Right lung (tissue), 2 donors: ENCODE measurements at regions not wholly inside any gene's neighbourhood (a gene's known extent, or its start where the extent isn't known, plus 50 kb on each side); places are given as distances from the start of the nearest gene placed in this dataset.

Experiments used
- DNase-seq, 2 donors: peaks; one replicate each; pipeline ENCODE4 v3.0.0-alpha.2; 2013

DNA sequence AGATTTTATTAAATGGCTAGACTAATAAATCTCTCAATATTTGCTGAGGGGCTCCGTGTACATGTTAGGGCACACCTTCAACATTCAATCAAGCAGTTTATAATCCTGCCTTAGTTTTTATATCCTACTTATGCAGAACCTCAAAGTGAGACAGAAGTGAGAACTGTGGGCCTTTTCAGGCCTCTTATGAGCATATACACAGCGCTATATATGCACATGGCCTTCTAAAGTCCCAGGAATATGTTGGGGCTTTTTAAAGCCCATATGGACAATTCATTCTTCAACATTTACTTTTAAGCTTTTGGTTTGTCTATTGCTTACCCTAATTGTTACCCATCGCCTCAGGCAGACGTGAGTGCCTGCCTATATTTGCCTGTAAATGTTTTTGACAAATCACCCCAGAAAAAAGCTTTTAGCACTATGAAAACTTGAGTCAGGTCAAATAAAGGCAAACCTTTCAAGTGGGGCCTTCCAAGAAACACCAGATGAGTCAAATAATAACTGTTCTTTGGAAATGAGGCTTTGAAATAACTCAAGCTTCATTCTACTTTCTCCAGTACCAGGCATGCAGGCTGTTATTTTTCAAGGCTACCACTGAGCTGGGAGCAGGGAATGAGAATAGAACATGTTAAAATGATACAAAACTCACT lies 58.2 kb downstream of the ESM1 start:
- DNase-seq = no peak

DNA sequence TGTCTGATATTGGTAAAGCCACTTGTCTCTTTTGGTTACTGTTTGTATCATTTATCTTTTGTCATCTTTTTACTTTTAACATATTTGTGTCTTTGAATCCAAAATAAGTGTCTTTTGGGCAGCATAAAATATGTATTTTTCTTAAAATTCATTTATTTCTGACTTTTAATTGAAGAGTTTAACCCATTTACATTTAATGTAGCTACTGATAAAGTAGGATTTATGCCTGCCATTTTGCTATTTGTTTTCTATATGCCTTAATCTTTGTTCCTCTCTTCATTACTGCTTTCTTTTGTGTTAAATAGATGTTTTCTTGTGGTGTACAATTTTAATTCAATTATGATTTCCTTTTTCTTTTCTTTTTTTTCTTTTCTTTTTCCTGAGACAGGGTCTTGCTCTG lies 60.9 kb downstream of the ESM1 start:
- no peak for DNase-seq

DNA sequence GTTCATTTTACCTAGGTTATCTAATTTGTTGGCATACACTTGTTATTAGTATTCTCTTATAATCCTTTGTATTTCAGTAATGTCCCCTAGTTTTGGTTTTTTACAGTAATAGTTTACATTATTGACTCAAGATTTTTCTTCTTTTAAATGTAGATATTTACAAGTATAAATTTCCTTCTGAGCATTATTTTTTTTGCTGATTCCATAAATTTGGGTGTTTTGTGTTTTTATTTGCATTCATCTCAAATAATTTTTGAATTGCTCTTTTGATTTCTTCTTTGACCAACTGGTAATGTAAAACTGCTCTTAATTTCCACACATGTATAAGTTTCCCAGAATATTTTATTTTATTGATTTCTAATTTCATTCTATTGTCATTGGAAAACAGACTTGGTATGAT lies 68.1 kb downstream of the ESM1 start:
- DNase-seq = no peak

DNA sequence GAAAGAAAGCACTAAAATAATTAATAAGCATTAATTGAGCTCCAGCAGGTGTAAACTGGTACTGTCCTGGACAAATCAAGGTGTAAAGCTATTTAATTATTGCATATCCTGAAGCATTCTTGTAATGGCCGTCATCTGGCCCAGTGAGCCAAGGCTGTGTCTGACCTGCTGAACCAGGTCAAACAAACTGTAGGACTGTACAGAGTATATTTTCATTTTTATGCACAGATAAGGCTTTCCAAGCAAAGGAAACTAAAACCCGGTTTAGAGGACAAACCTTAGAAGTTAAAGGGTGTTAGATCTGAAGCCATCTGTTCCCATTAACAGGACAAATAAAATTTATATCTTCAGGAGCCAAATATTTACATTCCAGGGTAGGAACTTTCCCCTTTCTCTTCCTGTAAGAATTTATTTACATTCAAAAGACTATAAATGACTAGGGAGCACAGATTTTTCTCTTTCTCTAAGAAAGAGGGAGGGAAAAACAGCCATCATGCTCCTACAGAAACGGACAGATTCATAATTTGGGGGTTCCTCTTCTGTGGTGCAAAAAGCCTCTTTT lies 69.8 kb downstream of the ESM1 start:
- DNase-seq = no peak

DNA sequence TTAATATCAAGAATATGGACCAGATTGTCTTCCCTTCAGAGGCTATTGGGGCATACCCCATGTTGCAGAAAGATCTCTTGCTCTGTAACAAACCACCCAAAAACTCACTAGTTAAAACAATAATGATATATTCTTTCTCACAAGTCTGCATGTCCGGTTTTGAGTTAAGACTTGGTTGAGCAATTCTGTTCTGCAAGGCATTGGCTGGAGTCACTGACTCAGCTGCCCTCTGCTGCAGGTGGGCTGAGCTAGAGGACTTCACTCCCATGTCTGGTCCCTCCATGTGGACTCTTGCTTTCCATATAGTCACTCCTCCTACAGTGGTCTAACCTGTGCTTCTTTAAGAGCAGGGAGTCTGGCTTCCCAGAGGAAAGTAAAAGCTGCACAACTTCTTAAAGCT lies 73.4 kb downstream of the ESM1 start:
- DNase-seq = no peak

DNA sequence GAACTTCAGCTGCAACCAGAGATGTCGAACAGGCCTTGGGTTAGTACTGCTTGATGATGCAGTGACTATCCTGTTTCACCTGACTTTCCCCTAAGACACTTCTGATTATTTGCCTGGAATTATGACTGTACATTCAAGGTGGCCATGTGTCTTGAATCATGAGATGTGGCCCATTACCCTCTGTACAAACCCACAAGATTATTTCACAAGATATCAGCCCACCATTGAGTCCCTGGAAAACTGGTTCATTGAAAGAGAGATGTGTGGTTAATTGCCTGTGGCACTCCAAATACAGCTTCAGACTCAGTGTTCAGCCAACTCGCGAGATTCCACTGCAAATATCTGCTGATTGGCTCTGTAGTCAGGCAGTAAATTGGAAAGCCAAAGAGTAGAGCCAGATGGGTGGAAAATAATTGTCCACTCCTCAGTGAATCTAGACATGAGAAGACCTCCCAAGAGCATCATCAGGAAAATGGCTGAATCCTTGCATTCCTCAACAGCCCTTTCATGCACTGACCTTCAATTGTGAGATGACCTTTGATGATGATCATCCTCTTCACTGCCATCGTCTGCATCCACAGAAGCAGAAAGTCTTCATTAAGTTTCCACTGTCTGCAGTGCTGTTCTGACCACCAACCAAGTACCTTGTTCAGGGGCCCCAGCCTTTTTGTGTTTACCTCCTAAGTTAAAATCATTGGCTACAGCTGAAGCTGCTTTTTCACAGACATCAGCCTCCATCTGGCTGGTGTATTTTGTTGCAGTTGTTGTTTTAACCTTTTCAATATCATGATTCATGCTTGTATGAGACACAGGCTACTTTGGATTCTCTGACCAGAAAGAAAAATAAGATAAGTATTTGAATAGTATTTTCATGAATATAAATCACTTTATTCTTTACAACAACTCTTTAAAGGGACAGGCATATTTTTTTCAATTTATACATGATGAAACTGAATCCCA lies 75.2 kb downstream of the ESM1 start:
- DNase-seq = no peak

DNA sequence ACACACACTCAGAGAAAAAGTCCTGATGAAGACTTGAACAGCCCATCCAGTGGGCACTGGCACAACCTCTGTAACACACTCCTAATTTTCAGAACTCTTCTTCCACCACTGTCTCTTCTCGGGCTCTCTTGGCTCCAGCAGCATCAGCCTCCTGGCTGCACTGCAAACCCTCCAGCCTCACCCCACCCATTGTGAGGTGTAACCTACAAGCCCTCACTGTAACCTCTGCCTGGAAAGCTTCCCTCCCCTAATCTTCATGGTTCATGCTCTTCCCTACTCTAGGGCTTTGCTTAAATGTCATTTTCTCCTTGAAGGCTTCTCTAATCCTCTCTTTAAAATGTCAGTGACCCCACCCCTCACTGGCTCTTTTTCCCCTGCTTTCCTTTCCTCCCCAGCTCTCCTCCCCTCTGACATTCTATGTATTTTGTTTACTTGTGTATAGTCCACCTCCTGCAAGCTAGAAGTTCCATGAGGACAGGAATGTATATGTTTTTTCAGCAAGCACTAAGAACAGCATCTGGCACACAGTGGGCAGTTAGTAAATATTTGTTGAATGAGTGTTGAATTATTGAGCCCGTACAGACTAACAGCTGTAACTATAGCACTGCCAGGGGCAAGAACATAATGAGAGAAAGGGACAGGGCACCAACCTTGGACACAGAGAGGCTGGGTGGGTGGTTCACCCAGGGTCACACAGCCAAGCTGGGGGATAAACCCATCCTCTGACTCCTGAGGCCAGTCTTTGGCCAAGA lies 76.4 kb downstream of the ESM1 start:
- DNase-seq = no peak

DNA sequence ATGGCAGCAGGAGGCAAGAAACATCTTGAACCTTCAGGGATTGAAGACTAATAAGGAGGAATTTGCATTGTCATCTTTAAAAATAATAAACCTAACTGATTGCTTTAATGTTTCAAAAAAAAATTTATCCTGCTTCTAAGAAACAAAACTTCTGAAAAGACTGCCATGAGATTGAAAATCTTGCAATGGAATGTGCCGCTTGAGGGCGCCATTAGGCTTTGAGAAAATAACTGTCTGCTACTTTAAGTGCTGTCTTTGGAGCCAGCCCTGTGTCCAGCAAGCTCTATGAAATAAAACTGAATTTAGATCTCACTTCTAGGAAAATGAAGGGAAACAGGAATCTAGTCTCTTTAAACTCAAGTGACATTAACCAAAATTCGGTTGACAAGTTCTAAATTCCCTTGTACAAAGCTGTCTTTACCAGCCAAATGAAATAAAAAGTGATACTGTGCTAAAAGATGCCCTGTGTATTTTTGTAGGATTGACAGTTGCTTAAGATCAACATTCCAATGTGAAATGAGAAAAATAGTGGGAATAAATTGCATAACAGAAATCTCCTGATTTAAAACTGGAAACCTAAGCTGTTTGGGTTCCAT lies 79.4 kb downstream of the ESM1 start:
- DNase-seq = peak in 1 of 2 donors; percentile 37

DNA sequence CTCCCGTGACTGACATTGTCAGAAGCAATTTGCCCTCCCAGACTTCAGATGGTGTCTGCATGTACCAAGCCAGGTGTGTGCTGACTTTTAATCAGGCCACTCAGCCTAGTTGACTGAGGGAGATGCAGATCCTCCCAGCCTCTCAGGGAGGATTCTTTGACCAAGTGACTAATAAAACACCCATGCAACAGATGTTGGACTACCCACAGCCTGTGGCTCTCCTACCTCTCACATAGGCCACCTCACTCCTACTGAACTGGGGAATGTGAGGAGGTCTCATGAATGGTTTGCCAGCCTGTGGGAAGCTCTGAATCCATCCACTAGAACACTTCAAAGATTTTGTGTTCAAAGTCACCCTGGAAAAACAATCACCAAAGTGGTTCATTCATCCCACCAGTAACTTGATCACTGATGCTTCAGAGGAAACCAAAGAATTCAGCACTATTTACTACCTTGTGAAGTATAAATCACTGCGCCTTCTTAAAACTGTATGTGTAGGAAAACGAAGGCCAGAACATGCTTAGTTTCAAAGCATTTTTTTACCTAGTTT lies 80.1 kb downstream of the ESM1 start:
- DNase-seq = no peak

DNA sequence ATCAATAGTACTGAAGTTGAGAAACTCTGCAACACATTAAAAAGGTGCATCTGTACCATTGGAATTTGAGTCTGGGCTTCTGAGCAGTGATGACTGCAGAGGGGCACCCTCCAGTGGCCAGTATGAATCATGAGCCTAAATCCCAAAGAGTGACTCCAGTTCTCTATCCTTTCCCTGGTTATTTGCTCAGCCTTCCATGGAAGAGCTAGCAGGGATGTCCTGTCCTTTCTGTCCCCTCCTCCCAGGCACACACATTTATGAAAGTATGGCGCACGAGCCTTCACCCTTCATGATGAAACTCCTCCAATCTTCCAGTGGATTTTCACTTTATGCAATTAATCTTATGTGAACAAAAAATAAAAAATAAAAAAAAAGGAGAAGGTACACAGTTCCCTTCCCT lies 81.0 kb downstream of the ESM1 start:
- DNase-seq = no peak

DNA sequence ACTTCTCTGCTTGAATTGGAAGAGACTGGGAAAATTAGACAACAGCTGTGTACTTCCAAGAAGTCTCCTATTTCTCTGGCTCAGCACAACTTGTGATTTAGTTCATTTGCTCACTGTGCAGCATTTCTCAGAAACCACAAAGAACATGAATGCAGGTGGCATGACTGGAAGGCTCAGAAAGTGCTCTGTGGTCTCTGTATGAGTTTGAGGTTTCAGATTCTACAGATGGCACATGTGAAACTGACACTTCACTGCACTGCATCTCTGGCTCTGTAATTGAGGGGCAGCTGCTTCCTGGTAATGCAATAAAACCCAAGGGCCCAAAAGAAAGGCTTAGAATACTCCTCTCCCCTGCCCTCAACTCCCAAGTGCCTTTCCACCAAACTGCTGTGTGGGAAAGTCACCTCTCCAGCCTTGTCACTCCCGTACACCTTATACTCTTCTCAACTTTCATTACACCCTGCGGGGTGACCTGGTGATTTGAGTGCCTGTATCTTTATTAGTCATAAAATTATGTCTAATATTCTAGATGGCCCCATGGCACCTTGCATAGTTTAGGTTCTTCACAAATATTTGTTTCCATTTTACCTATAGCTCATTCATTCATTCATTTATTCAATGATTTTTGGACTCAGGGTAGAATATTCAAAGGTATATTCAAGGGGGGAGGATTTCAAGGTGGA lies 82.5 kb downstream of the ESM1 start:
- DNase-seq = no peak

DNA sequence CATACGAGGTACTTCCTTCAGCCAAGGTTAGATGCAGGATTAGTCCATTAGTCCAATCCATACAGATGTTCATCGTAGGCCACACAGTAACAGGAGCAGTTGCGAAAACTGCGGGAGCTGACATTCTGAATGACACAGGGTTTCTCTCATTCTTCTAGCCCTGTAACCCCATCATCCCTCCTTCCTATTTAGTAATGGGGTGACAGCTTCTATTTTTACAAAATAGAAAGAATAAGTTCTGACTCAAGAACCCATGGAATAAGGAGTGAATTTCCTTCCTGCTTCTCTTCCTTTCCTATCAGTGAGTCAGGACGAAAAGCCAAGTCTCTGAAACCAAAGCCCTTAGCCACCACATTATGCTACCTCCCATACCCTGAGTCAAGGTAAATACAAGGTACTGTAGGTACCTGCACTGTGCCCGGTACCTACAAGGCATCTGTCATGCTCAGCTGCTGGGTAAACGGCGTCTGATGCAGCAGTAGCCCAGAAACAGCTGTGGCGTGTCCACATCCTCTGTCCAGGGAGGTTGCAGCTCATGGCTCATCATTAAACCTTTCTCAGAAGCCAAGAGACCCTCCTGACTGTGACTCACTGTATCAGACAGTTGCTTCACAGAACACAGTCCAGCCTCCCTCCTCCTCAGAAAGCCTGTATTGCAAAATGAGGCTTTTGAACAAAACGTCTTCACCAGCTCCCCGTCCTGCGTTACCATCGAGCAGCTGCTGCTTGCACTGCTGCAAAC lies 84.2 kb downstream of the ESM1 start:
- no peak for DNase-seq

DNA sequence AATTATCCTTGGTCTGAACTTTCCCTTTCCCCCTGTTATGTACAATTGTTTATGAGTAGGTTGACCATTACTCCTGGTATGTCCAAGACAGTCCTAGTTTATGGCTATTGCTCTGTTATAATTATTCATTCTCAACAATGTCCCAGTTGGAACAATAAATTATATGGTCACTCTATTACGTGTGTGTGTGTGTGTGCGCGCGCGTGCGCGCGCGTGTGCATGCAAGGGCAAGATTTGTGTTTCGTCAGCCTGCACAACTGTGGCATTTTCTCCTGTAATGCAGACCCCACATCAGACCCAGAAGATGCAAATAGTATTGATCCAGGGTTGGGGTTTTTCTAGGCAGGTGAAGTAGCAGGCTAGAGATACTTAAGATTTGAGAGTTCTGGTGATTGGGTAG lies 88.4 kb downstream of the ESM1 start:
- DNase-seq = no peak

DNA sequence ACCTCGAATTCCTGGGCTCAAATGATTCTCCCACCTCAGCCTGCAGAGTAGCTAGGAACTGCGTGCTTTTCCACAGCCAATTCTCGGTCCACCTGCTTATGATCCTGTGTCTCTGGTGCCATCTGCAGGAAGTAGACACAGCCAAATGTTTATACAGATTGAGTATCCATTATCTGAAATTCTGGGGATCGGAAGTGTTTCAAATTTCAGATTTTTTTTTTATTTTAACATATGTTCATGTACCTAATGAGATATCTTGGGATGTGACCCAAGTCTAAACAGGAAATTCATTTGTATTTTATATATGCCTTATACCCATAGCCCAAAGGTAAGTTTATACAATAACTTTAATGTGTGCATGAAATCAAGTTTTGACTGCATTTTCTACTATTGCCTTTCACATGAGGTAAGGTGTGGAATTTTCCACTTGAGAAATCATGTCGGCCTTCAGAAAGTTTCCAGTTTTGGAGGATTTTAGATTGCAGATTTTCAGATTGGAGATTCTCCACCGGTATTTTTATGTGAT lies 89.5 kb downstream of the ESM1 start:
- peak in 1 of 2 donors; percentile 24 for DNase-seq

DNA sequence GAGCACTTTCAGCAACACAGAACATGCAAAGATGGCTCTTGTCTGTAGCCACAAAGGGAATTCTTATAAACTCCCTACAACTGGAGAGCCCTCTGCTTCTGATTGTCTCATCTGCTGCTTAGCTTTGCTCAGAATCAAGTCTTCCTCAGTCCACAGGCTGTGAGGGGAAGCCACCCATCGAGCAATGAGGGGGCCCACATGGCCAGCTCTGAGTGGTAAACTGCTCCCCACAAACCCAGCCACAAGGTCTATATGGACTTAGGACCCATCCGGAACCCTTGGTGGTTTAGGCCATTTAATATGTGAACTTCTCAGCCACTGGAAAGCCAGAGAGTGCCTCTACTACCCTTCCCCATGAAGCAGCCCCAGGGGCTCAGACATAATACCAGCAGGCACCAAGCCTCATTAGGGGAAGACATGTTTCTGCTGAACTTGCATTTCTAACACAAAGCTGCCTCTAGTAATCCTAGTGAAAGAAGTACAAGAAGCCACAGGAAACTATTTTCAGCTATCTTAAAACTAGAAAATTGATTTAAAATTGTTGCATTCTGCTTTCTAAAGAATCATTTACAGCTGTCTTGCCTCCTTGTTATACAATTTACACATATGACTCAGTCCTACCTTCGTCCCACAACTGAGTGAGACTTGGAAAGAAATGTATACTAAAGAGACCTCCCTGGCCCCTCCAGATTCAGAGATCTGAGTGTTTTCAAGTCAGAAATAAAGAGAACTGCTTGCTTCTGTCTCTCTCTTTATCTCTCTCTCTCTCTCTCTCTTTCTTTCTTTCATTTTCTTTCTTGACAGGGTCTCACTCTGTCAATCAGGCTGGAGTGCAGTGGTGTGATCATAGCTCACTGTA lies 90.2 kb downstream of the ESM1 start:
- no peak for DNase-seq

DNA sequence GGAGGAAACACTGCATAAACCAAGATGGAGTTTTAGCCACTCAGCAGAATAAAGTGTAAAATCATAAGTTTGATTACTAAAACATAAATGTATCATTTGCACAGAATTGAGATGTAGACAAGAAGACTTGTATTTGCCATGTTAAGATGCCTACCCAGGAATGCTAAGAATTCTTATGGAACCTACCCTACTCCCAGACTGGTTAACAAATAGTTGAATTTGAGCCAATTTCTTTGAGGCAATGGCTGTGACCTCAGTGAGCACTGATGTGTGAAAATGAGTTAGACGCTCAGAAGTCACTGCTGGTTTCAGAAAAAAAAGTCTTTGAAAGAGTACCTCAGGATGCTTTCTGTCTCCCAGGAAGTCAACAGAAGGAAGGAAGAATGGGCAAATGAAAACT lies 95.6 kb downstream of the ESM1 start:
- DNase-seq = no peak

DNA sequence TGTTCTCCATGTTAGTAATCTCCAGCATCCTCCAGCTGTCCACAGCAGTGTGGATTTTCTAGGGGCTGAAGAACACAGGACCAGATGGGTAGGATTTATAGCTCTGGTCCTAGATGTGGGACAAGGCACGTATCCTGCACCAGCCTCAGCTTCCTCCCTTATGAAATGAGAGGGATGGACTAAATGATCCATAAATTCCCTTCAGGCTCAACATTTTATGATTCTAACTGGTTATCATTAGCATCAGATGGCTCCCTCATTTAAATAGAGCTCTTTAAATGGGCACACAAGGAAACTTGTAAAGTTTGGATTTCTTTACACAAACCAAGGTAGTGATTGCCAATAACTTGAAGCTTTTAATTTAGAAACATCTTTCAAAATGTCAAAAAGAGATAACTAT lies 97.7 kb downstream of the ESM1 start:
- DNase-seq = no peak

DNA sequence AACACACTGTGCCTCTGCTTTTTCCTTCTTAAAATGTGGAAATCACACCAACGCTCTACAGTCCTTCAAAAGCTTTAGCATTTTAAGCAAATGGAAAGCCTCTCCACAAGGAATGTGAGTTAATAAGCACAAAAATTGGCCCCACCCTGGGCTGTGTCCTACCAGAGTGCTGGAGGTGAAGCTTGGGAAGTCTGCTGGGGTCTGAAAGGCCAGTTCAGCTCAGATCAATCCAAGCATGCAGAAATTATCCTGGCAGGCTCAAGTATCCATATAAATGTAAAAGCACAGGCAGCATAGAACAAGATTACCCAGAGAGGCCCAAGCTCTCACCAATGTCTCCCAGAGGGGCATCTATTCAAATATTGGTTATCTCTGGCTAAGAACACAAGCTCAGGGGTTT lies 98.5 kb downstream of the ESM1 start:
- no peak for DNase-seq

DNA sequence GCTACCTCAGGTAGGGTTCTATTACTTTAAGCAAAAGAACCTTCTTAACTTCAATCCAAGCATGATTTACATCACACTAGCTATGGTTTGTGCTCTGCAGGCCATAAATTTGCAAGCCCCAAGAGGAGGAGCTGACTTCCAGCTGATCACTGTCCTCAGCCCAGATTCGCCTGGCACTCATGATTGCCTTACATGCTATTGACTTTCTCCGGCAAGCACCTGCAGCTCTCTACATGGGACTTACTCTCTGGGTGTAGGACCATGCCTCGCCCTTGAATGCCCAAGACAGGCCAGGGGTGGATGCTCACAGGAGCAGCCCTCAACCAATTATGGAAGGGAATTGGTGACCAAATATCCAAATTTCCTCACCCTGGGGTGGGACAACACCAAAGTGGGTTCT lies 99.8 kb downstream of the ESM1 start:
- no peak for DNase-seq
